SIG-M5 (cell line): ENCODE measurements at regions not wholly inside any gene's neighbourhood (a gene's known extent, or its start where the extent isn't known, plus 50 kb on each side); places are given as distances from the start of the nearest gene placed in this dataset.

ENCODE experiments used
- DNase-seq: peaks from one replicate; lab custom pipeline; 2025; lab: John Stamatoyannopoulos, UW

DNA sequence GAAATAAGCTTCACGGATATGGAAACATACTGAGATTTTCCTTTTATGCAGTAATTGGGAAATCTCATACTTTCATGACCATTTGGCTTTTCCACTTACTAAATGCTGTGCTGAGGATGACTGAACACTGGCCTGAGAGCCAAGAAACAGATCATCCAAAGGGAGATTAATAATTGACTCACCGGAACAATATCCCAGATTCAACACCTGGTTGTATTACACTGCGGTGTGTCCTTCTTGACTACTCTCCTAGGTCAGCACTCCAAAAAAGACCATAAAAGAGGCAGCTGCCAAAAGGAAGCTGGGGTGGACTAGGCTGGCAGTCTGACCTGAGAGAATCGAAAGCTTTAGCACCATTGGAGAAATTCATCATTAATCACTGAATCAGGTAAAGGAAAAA is 469.1 kb downstream of the CBLN2 start:
- DNase-seq: no peak

DNA sequence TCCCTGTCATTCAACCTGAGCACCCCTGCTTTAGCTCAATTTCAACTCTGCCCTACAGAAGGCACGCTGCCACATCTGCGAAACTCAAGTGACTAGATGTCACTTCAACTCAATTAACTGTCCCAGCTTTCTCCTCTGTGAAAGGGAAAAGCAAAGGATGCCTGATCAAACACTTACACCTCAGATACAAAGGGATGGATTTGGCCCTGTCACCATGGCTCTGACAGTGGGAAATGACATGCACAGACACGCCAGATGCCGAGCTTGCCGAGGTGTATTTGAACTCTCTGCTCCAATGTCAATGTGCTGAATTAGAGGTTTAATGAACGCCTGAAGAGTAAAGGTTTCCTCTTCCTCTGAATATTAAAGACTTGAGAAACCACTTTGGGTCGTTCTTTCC is 481.1 kb downstream of the CBLN2 start:
- DNase-seq: no peak

DNA sequence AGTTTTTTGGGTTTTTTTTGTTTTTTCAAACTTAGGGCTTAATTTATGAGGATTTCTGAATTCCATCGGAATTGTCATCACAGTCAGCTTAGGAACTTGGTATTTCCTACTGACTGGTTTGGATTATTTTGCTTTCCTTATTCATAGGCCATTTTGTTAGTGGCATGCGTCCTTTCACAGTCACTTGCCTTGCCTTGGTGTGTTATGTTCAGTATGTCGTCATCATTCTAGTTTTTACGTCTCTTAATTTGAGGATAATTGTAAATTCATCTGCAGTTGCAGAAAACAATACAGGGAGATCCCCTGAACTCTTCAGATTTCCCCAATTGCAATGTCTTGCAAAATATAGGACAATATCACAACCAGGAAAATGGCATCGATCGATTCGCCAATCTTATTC is 485.3 kb downstream of the CBLN2 start:
- DNase-seq: no peak

DNA sequence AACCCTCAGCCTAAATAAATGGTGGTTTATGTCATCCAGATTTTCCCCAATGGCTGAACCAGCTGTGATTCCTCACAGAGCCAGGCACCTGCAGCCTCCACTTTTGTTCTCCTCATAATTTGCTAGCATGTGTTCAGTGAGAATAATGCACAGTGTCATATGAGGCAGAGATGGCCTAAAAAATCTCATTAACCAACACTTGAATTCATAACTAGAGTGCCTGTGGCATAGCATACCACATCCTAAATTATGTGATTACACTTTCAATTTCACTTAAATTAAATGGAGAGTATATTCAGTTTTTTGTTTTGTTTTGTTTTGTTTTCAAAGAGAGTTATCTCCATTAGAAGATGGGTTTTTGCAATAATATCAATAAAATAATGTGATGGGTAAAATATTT is 488.0 kb downstream of the CBLN2 start:
- no peak for DNase-seq

DNA sequence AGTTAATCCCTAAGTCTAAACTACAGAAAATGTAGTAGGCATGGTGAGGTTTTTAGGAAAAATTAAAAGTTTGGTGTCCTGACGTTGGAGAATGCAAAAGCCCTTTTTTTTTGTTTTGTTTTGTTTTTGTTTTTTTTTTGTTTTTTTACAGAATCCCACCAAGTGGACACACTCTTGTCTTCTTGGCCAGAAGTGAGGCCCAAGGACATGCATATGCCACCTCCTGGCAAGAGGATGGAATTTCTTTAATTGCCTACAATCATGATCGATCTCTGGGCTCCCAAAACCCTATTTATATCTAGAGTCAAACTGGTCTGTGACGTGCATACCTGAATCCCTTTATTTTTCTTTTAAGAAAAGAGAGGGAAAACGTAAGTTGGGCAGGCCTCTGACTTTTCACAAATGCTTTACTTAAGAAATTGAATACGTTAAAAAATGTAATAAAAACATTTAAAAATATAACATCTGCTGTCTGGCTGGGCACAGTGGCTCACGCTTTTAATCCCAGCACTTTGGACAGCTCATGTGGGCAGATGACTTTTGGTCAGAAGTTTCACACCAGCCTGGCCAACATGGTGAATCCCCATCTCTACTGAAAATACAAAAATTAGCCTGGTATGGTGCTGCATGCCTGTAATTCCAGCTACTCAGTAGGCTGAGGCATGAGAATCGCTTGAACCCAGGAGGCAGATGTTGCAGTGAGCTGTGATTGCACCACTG is 502.7 kb downstream of the CBLN2 start:
- DNase-seq: no peak

DNA sequence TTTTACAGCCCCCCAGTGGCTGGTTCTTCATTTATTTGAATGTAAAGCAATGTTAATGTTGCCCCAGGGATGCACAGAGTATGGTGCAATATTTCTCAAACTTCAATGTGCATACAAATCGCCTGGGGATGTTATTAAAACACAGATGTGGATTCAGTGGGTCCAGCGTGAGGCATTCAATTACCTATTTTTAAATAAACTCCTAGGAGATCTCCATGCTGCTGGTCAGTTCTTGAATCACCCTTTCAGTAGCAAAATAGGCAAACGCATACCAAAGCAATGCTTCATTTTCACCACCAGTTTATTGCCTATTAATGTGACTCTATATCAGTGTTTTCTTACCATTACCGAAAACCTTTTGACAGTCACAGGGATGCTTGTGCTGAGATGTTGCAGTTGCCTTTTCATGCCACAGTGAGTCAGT is 530.7 kb downstream of the CBLN2 start:
- DNase-seq: no peak

DNA sequence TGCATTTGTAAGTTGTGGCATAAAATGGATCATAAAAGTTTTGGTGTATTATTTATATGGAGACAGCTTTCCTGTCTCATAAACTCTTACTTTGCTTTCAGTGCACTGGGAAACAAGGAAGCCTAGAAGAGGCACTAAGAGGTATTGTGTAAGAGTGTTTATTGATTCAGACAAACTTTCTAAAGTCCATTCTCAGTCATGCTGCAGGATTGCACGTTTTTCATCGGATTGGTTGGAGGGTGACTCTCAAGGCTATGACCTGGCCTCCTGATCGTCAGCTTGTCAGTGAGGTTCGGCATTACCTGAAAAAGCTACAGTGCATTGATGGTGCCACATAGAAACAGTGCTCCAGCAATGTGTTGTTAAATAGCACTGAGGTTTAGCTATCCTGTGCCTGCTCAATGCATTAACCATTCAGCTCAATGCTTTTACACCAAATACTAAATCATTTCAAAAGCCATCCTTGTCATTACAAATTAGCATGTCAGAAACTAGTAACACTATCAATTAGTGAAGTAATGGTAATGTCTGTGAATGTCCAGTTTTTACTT is 545.5 kb downstream of the CBLN2 start:
- DNase-seq: no peak

DNA sequence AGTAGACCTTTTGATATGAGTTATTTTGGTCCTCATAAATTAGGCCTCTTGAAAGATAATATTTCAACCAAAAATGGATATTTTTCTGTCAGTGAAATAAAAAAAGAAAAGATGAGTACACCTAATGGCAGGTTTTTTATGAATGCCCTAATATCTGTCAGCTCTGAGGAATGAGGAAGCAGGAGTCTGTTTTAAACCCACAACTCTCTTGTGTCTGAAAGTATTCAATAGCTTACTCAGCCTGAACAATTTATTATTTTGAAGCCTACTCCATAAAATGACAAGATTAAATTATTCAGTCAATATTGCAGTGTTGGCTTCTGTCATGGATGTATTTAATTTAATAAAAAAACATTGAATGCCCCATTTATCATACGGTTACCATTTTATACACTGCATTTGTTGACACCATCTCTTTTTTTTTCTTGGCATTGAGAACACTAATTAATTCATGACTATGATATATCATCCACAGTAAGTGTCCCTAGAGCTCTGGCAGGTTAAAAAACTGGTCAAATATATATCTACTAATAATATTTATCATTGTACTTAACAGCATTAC is 548.2 kb downstream of the CBLN2 start:
- no peak for DNase-seq

DNA sequence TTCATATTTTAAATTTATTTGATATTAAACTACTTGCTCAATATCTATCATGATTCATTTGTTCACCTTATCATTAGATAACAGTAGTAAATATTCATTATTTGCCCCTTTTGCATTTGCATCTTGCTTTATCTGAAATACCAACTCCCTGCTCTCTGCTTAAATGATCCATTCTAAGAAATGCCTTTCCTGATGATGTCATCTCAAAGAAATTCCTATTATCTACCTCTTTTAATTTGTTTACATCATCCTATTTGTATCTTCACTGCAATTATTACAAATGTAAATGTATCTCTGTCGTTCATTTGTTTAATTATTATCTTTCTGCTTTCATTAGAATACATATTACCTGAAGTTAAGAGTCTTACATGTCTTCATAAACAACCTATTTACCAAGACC is 549.9 kb downstream of the CBLN2 start:
- DNase-seq: no peak

DNA sequence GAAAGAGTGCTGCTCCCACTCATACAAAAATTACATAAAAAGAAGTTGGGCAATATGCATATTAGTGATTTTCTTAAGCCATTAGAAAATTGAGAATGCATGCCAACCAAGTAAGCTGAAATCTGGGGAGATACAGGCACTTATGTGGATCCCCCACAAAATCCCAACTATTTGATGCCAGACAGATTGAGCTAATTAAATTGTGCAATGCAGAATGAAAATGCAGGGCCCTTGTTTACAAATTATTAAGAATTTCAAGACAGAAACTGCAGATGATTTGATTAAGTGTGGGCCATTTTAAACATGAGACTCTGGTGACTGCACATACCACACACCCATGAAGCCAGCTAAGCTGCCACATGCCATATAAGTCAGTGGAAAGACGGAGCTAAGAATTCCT is 554.5 kb downstream of the CBLN2 start:
- DNase-seq: no peak

DNA sequence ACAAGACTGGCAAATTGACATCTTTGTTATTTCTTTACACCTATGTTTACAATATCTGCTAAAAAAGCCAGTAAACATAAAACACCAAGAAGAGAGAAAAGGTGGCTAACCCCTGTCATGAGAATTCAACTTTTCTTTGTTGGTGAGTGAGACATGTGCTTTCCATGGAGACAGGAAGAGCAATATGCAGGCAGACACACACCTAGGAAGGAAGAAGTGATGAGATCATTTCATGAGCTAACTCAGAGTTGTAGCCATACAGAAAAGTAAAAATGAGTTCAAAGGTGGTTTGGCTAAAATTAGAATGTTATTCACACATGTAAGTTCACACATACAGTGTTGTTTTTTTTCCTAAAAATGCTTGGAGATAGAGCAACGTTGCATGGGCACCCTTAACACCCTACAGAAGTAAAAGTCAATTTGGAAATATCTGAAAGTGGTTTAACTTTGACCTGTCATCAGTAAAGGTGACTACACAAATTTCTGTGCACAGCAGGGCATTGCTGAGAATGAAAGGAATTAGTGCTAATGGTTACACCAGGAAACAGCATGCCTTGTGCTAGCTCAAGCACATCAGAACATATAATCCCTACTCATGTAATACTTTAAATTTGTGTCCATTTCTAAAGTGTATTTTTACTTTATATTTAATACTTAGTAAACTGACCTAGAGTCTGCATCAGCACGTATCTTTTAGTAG is 557.6 kb downstream of the CBLN2 start:
- DNase-seq: no peak

DNA sequence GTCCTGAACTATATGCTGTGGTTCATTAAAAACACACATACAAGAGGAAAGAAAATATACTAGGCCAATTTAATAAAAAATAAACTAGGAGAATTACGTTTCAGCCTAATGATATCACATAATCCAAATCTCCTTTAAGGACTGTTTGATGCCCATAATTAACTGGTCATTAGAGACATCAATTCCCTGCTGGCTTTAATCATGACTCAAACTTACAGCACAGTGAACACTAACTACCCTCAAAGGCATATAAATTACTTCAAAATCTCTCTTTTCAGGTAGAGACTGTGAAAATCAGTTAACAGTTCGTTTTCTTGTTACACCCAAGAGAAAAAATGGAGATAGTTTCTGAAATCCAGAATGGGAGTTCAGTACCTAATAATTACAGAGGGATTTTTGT is 567.4 kb downstream of the CBLN2 start:
- DNase-seq: no peak

DNA sequence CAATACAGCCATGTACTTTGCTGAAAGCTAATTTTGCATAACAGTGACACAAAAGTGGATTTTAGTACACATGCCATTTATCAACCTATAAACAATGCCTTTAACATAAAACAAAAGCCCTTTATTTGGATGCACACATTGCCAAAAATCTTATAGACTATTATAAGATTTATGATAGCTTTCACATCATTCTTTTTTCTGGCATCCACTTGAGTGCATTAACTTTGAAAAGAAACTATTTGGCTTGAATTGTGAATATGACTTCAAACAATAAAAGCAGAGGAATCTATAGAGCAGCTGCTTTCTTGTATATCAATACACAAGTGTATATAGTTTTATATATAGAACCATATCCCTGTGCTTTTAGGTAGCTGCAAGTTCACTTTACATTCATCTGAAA is 577.4 kb downstream of the CBLN2 start:
- no peak for DNase-seq

DNA sequence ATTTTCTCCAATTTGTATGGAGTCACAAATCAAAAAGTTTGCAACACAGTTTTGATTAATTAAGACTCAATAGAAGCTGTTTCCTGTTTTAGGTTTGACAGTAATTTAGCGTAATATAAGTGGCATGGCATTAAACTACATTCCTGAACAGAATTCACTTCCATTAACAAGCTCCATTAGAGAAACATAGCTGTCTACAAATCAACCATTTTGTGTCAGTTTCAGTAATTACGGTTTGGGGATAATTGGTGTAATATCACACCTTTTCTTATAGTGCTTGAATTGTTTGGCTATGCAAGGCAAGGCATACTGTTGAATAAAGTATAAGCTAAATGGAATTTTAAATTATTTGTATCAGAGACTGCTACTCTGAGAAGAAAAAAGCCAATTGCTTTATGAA is 585.5 kb downstream of the CBLN2 start:
- DNase-seq: no peak

DNA sequence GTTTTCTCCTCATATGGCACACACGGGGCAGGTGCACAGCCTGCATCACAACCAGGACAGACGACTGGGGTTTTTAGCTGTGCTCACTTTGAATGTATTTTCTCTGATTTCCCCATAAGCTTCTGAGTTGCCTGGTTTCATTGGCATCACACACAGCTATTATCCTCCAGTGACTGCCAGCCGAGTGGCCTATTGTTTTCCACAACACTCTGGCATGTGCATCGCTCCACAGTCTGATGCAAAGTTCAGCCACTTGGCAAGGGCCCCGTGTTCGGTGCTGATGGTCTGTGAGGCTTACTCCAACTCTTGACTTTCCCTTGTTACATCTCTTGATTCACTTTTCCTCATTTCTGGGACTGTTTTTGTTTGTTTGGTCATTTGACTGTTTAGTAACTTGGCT is 593.1 kb downstream of the CBLN2 start:
- DNase-seq: no peak

DNA sequence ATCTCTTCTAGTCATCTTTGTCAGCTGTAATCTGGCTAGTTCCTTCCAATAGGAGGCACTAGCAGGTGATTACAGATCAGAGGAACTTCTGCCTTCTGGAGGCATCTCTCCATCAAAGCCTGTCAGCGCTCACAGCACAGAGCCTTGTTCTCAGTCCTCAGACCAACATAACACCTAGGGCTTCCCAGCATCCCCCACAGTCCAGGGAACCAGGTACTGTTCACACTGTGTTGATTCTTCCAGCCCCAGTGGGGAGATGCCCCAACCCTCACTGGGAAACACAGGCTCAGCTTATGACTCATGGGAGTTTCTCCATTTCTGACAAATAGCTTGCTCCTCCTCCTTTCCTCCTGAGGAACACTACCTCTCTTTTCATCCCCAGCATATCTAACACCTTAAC is 601.7 kb downstream of the CBLN2 start:
- no peak for DNase-seq

DNA sequence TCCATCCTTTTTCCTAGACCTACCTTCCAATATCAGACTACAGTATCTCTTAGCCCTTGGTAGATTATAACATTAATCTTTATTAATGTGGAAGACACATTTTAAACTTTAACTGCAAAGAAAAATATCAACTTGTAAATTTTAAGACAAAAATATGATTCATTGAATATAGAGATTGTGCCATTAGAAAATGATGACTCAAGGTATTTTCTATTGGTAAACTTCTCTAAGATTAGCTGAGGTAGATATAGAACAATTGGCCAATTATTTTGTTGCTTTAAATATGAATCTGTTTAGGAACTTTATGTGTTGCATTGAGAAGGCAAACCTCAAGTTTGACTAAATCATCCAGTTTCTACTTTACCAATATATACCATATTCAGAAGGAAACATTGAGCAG is 604.7 kb downstream of the CBLN2 start:
- DNase-seq: no peak

DNA sequence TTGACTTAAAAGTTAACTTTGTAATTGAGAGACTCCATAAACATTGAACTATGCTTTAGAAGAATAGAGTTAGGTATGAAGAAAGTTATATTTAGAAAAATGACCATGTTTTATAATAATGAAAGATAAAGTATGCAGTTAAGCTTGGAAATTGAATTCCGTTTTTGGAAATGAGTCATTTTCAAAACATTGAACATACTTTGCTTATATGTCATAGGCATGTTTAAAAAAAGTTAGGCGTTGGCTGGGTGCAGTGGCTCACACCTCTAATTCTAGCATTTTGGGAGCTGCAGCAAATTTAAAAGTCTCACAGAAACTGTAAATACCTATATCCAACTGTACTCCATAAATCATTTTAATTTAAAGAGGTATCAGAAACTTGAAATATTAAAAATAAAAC is 607.4 kb downstream of the CBLN2 start:
- no peak for DNase-seq

DNA sequence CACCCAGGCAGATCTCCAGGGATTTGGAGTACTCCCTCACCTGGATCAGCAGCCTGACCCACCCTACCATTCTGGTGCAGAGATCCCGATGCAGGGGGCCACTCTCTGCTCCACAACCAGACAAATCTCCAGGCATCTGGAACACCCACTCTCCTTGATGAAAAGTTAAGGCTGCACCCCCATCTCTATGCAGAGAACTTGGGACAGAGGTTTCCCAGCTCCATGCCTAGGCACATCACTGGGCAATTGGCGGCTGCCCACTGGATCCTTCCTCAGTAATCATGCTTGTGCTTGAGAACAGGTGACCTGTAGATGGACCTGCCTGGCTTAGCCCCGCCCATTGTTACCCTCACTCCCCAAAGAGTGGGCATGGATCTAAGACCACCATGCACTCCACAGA is 624.9 kb downstream of the CBLN2 start:
- no peak for DNase-seq

DNA sequence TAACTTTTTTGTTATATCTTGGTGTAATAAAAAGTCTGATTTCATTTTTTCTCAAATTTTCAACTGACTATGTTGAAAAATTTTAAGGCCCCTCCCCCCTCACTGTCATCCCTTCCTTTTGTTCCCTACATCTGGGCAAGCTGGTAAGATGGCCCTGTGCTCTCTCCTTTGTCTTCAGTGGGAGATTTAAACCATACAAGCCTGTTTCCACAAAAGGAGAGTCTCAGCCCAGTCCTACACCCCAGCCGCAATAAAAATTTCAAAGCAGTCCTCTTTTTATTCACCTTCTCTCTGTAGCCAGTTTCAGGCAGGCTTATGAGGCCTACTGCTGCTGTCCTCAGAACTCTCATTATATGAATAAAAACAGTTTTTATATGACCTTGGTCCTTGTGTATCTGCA is 630.5 kb downstream of the CBLN2 start:
- no peak for DNase-seq

DNA sequence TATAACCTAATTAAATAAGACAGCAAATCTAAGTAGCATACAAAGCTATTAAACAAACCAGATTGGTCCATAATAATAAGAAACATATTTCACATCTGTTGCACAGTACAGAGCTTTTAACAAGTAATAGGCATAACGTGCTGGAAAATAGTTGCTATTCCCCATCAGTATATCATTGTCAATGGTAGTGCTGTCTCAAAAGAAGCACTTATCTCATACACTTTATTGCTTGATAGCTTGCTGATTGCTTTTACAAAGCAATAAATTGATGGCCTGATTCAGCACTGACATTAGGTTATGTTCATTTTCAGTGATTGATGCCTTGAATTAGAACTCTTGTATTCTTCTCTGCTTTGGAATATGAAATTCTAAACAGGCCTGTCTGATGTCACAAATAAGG is 641.7 kb downstream of the CBLN2 start:
- DNase-seq: no peak

DNA sequence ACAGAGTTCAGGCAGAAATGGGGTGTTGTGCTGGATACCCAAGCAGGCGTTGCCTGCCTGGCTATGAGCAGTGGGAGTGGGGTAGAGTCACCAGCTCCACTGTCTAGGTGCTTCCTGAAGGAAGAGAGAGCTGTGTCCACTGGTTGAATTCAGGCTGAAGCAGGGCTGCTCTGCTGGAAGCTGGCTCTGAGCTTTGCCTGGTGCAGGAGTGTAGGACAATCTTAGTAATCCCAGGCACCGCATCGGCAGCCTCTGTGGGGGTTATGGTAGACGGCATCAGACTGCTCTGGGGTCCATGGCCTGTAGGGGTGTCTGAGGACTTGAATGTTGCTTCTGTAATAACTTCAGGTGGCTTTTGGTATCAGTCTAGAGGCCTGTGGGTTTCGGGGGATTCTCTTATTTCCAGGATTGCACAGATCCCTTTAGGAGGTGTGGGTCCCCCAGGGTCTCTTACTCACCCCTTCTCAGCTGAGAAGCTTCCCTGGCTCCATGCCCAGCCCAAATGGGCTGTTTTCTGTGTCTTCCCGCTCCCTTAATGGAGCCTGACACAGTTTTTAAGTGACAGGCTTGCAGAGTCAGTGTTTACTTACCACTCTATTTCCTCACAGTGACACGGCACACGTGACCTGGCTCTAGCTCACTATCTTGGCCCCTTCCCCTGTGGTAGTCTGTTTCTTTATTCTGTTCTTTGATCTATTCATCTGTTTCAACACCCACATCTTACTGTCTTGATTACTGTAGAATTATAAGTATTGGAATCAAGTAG is 644.3 kb downstream of the CBLN2 start:
- DNase-seq: no peak

DNA sequence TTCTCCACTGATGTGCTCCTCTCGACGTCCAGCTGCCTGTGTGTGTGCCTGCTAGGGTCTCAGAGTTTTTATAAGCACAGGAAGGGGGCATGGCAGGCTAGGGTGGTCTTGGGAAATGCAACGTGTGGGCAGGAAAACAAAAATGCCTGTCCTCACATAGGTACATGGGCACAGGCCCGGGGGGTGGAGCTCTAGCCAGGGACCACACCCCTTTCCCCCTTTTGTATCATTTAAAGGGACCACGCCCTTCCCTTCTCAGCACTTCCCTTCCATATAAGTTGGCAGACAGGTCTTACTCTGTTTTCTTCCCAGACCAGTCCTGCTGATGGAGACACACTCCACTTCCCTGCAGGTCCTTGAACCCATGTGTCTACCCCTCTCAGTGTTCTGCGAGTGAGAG is 645.0 kb downstream of the CBLN2 start:
- DNase-seq: no peak
